ENCODE measurements at regions not wholly inside any gene's neighbourhood (a gene's known extent, or its start where the extent isn't known, plus 50 kb on each side); places are given as distances from the start of the nearest gene placed in this dataset.
A peak's percentile ranks its signal among the peaks of the same experiment; 100 is the strongest.

DNA sequence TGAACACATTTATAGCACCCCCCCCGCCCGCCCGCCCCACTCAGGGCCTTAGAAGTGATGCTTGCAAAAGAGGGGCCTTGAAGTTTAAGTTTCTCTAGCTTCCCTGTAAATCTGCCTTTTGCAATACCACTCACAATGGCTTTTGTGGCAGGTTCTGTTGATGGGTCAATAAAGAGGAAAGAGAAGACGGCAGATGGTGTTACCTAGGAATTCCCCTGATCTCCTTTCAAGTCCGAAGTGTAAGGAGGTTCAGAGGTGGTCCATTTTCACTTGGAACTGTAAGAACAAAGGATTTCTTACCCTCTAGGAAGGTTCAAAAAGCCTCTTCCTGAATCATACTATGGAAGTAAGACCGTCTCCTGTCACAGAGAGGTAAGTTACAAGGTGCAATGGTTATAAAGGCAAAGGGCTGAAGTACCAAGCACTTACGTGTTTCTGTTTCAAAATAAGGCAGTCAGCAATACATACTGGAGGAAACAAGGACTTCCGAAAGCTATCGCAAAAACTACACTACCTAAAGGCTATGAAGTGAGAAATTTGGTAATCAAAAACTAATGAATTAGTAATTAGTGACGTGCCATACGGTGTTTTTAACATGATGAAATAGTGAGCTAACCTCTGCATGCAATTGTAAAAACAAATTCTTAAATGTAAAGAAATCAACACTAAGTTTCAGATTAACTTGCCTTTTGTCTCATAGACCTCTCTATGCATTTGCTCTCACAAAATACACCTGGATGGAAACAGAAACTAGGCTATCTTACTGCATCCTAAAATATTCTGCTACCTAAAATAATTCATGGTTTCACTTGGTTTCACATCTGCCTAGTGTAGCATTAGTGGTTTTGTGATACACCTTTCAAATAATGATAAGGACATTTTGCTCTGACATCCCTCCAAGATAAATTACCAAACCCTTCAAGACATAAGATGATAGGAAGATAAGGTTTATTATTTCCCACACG lies 589.4 kb upstream of the FAM174A start:
- ATAC-seq: no peak
- no peak for DNase-seq (ENCODE audit: low read depth, low spot score)
- Histone ChIP-seq H3K4me3 (replicated peaks in 1 of 2; ENCODE audit: low read depth in 1 of 2, low read length in 2 of 2) (no peak overlapping the region), H3K27me3 (ENCODE audit: insufficient read depth, low read length) (no peaks in the 10 kb centered on the region; the same call in 1 of the 2 replicates), H3K36me3 (ENCODE audit: control insufficient read depth in 1 of 2, insufficient read depth in 2 of 2, low read length in 2 of 2) (no peaks in the 10 kb centered on the region), H3K9me2 (ENCODE audit: insufficient read depth) (no peaks in the 10 kb centered on the region), H2AFZ (ENCODE audit: low read depth, low read length, poor library complexity, severe bottlenecking) (no peak overlapping the region), H3K9me3 (ENCODE audit: control insufficient read depth in 1 of 2, insufficient read depth in 1 of 2, low read depth in 1 of 2, low read length in 2 of 2) (no peaks in the 10 kb centered on the region), H3K9ac (ENCODE audit: low read length) (no peak overlapping the region), H3K4me2 (ENCODE audit: low read length) (no peak overlapping the region), H4K20me1 (ENCODE audit: insufficient read depth) (no peaks in the 10 kb centered on the region), H3K27ac (ENCODE audit: low read depth, low read length) (no peak overlapping the region), H3K79me2 (ENCODE audit: insufficient read depth, low read length) (no peaks in the 10 kb centered on the region), H3K4me1 (ENCODE audit: control insufficient read depth in 1 of 2, insufficient read depth in 2 of 2, low read length in 2 of 2) (no peaks in the 10 kb centered on the region)
- ChIA-PET POLR2A (no interaction called here), CTCF (no interaction called here), RAD21 (ENCODE audit: low non-redundant PET in 1 of 2, low total read pairs in 2 of 2, uncharacterized antibody in 2 of 2, unreplicated experiment in 2 of 2) (no interaction called here)
- intact Hi-C loops (cut with micrococcal nuclease): no loop called here
- no peak for TF ChIP-seq CEBPB (IDR thresholded peaks at IDR 0.05; ENCODE audit: low read depth)
- no peak for TF ChIP-seq FOSL1 (IDR thresholded peaks at IDR 0.05; ENCODE audit: low read depth)
- no peak for TF ChIP-seq ZFX (IDR thresholded peaks at IDR 0.05)
- no peak for TF ChIP-seq POLR2A (IDR thresholded peaks at IDR 0.05; ENCODE audit: borderline replicate concordance, extremely low read depth, insufficient read depth, insufficient read length)
- no peak for TF ChIP-seq SRF (IDR thresholded peaks at IDR 0.05; ENCODE audit: low read depth)
- TF ChIP-seq TCF7L2 (IDR thresholded peaks at IDR 0.05; ENCODE audit: borderline replicate concordance, extremely low read depth, insufficient read depth, insufficient read length): no peak
- TF ChIP-seq SP1 (IDR thresholded peaks at IDR 0.05; ENCODE audit: low read depth): no peak
- no peak for TF ChIP-seq EGR1 (IDR thresholded peaks at IDR 0.05; ENCODE audit: low read depth)
- no TSS peak for BruUV-seq (replicated peaks)

DNA sequence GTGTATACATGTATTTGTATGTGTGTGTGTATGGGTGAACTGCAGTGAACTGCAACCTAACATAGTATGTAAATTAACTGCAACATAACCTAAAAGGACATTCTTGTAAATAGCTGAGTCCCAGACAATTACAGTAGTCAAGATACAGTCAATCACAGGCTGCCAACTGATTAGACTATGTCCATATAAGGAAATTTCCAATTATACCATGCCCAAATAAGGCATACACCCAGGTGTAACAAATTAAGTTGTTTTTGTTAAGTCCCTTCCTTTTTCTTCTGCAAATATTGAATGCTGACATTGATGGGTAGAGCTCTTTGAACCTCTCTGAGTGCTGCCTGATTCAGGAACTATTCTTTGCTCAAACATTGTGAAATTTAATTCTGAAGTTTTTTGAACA lies 594.6 kb upstream of the FAM174A start:
- no TSS peak for BruUV-seq (replicated peaks)
- DNase-seq (ENCODE audit: low read depth, low spot score): no peak
- ChIA-PET POLR2A (no interaction called here), RAD21 (ENCODE audit: low non-redundant PET in 1 of 2, low total read pairs in 2 of 2, uncharacterized antibody in 2 of 2, unreplicated experiment in 2 of 2) (no interaction called here), CTCF (no interaction called here)
- Histone ChIP-seq H3K9me2 (ENCODE audit: insufficient read depth) (no peaks in the 10 kb centered on the region), H4K20me1 (ENCODE audit: insufficient read depth) (no peaks in the 10 kb centered on the region), H3K4me2 (ENCODE audit: low read length) (no peak overlapping the region), H2AFZ (ENCODE audit: low read depth, low read length, poor library complexity, severe bottlenecking) (no peak overlapping the region), H3K27ac (ENCODE audit: low read depth, low read length) (no peak overlapping the region), H3K9me3 (ENCODE audit: control insufficient read depth in 1 of 2, insufficient read depth in 1 of 2, low read depth in 1 of 2, low read length in 2 of 2) (no peaks in the 10 kb centered on the region), H3K9ac (ENCODE audit: low read length) (no peak overlapping the region), H3K4me3 (replicated peaks in 1 of 2; ENCODE audit: low read depth in 1 of 2, low read length in 2 of 2) (no peak overlapping the region), H3K36me3 (ENCODE audit: control insufficient read depth in 1 of 2, insufficient read depth in 2 of 2, low read length in 2 of 2) (no peaks in the 10 kb centered on the region), H3K4me1 (ENCODE audit: control insufficient read depth in 1 of 2, insufficient read depth in 2 of 2, low read length in 2 of 2) (no peaks in the 10 kb centered on the region), H3K79me2 (ENCODE audit: insufficient read depth, low read length) (no peaks in the 10 kb centered on the region), H3K27me3 (ENCODE audit: insufficient read depth, low read length) (no peaks in the 10 kb centered on the region)
- intact Hi-C loops (cut with micrococcal nuclease): no loop called here
- TF ChIP-seq SRF (IDR thresholded peaks at IDR 0.05; ENCODE audit: low read depth) (peak; percentile 56; the same call in 1 of the 2 replicates), POLR2AphosphoS5 (IDR thresholded peaks at IDR 0.05; ENCODE audit: low read depth, low read length) (no peak), FOSL1 (IDR thresholded peaks at IDR 0.05; ENCODE audit: low read depth) (no peak), CBX3 (IDR thresholded peaks at IDR 0.05; ENCODE audit: low read depth) (no peak), ZNF274 (IDR thresholded peaks at IDR 0.05; ENCODE audit: low read depth, low read length) (no peak), REST (IDR thresholded peaks at IDR 0.05; ENCODE audit: low read depth) (no peak)
- ATAC-seq: no peak
